ENCODE measurements at regions not wholly inside any gene's neighbourhood (a gene's known extent, or its start where the extent isn't known, plus 50 kb on each side); places are given as distances from the start of the nearest gene placed in this dataset.

- Histone ChIP-seq H3K9ac (ENCODE audit: low read length in 5 of 5) (no peak overlapping the region), H3K4me1 (ENCODE audit: control insufficient read depth in 5 of 5, insufficient read depth in 5 of 5, low read length in 5 of 5) (no peaks in the 10 kb centered on the region), H3K36me3 (ENCODE audit: control insufficient read depth in 5 of 5, insufficient read depth in 5 of 5, low read length in 5 of 5) (no peaks in the 10 kb centered on the region), H3K27me3 (ENCODE audit: control insufficient read depth in 5 of 5, insufficient read depth in 4 of 5, low read length in 5 of 5) (peaks cover 0 to 8% (median 2%) of the 10 kb centered on the region in 5 donors), H3K27ac (ENCODE audit: low read depth, low read length) (no peak overlapping the region), H3K4me3 (ENCODE audit: low read depth in 1 of 5, low read length in 5 of 5) (no peak overlapping the region), H3K9me3 (ENCODE audit: control insufficient read depth in 5 of 5, low read length in 5 of 5) (peaks cover 0 to 11% (median 8%) of the 10 kb centered on the region in 5 donors)
Observed at GRCh38 chr6:28747083-28747630, 176.6 kb downstream of the TRIM27 start.

DNA sequence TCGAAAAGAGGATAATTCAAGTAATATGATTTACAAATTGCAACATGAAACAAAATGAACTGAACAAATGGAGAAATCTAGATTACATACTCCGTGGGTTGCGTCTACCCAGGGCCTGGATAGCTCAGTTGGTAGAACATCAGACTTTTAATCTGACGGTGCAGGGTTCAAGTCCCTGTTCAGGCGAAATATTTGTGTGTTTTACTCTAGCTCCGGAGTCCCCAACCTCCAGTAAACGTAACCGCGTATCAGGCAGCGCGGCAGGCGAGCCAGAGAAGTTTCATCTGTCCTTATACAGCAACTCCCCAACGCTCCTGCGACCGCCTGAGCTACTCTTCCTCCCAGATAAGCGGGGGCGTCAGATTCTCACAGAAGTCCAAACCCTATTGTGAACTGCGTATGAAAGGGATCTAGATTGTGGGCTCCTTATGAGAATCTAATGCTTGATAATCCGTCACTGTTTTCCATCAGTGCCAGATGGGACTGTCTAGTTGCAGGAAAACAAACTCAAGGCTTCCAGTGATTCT, 176.1 kb downstream of the TRIM27 start:
- H3K36me3 ChIP-seq (ENCODE audit: control insufficient read depth in 5 of 5, insufficient read depth in 5 of 5, low read length in 5 of 5) = no peaks in the 10 kb centered on the region
- H3K4me3 ChIP-seq (ENCODE audit: low read depth in 1 of 5, low read length in 5 of 5) = no peak overlapping the region
- H3K9me3 ChIP-seq (ENCODE audit: control insufficient read depth in 5 of 5, low read length in 5 of 5) = peaks cover 0 to 11% (median 8%) of the 10 kb centered on the region in 5 donors
- H3K27me3 ChIP-seq (ENCODE audit: control insufficient read depth in 5 of 5, insufficient read depth in 4 of 5, low read length in 5 of 5) = peaks cover 0 to 8% (median 2%) of the 10 kb centered on the region in 5 donors
- H3K4me1 ChIP-seq (ENCODE audit: control insufficient read depth in 5 of 5, insufficient read depth in 5 of 5, low read length in 5 of 5) = no peaks in the 10 kb centered on the region
- H3K9ac ChIP-seq (ENCODE audit: low read length in 5 of 5) = no peak overlapping the region
- H3K27ac ChIP-seq (ENCODE audit: low read depth, low read length) = no peak overlapping the region

DNA sequence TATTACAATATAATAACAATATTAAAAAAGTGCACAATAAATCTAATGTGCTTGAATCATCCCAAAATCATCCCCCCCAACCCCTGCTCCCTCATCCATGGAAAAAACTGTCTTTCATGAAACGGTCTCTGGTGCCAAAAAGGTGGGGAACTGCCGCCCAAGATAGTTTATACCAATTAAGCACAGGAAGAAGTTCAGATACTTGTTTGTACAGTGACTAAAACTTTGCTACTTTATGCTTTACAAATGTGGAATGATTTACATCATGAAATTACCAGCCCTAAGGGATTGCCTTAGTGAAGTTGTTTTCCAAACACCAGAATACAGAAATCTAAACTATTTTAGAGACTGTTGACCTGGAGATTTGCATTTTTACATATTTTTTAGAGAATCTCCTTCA, 175.6 kb downstream of the TRIM27 start:
- Histone ChIP-seq H3K9me3 (ENCODE audit: control insufficient read depth in 5 of 5, low read length in 5 of 5) (peaks cover 0 to 11% (median 8%) of the 10 kb centered on the region in 5 donors), H3K27me3 (ENCODE audit: control insufficient read depth in 5 of 5, insufficient read depth in 4 of 5, low read length in 5 of 5) (peaks cover 0 to 7% (median 2%) of the 10 kb centered on the region in 5 donors), H3K4me3 (ENCODE audit: low read depth in 1 of 5, low read length in 5 of 5) (no peak overlapping the region), H3K9ac (ENCODE audit: low read length in 5 of 5) (no peak overlapping the region), H3K27ac (ENCODE audit: low read depth, low read length) (no peak overlapping the region), H3K36me3 (ENCODE audit: control insufficient read depth in 5 of 5, insufficient read depth in 5 of 5, low read length in 5 of 5) (no peaks in the 10 kb centered on the region), H3K4me1 (ENCODE audit: control insufficient read depth in 5 of 5, insufficient read depth in 5 of 5, low read length in 5 of 5) (no peaks in the 10 kb centered on the region)

- Histone ChIP-seq H3K27me3 (ENCODE audit: control insufficient read depth in 5 of 5, insufficient read depth in 4 of 5, low read length in 5 of 5) (peaks cover 0 to 5% (median 0%) of the 10 kb centered on the region in 5 donors), H3K27ac (ENCODE audit: low read depth, low read length) (no peak overlapping the region), H3K9me3 (ENCODE audit: control insufficient read depth in 5 of 5, low read length in 5 of 5) (peaks cover 0 to 11% (median 8%) of the 10 kb centered on the region in 5 donors), H3K36me3 (ENCODE audit: control insufficient read depth in 5 of 5, insufficient read depth in 5 of 5, low read length in 5 of 5) (no peaks in the 10 kb centered on the region), H3K9ac (ENCODE audit: low read length in 5 of 5) (no peak overlapping the region), H3K4me1 (ENCODE audit: control insufficient read depth in 5 of 5, insufficient read depth in 5 of 5, low read length in 5 of 5) (no peaks in the 10 kb centered on the region), H3K4me3 (ENCODE audit: low read depth in 1 of 5, low read length in 5 of 5) (no peak overlapping the region)
Observed at GRCh38 chr6:28750926-28751458, 172.8 kb downstream of the TRIM27 start.

DNA sequence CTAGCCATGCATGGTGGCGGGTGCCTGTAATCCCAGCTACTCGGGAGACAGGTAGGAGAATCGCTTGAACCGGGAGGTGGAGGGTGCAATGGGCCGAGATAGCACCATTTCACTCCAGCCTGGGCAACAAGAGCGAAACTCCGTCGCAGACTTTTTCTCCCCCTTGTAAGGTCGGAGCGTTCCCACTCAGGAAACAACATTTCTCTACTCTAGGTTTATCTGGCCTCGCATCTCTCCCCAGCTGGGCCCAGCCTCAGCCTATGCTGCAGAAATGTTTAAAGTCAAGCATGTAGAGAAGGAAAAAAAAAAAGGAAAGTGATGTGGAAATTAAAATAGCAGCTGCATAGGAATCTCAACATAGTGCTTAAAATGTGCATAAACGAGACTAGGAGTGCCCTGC, 172.3 kb downstream of the TRIM27 start:
- no peaks in the 10 kb centered on the region for H3K36me3 ChIP-seq (ENCODE audit: control insufficient read depth in 5 of 5, insufficient read depth in 5 of 5, low read length in 5 of 5)
- peaks cover 0 to 5% (median 0%) of the 10 kb centered on the region in 5 donors for H3K27me3 ChIP-seq (ENCODE audit: control insufficient read depth in 5 of 5, insufficient read depth in 4 of 5, low read length in 5 of 5)
- H3K4me1 ChIP-seq (ENCODE audit: control insufficient read depth in 5 of 5, insufficient read depth in 5 of 5, low read length in 5 of 5) = no peaks in the 10 kb centered on the region
- no peak overlapping the region for H3K27ac ChIP-seq (ENCODE audit: low read depth, low read length)
- peaks cover 0 to 11% (median 8%) of the 10 kb centered on the region in 5 donors for H3K9me3 ChIP-seq (ENCODE audit: control insufficient read depth in 5 of 5, low read length in 5 of 5)
- no peak overlapping the region for H3K4me3 ChIP-seq (ENCODE audit: low read depth in 1 of 5, low read length in 5 of 5)
- no peak overlapping the region for H3K9ac ChIP-seq (ENCODE audit: low read length in 5 of 5)

- Histone ChIP-seq H3K9ac (ENCODE audit: low read length in 5 of 5) (no peak overlapping the region), H3K36me3 (ENCODE audit: control insufficient read depth in 5 of 5, insufficient read depth in 5 of 5, low read length in 5 of 5) (no peaks in the 10 kb centered on the region), H3K9me3 (ENCODE audit: control insufficient read depth in 5 of 5, low read length in 5 of 5) (peaks cover 0 to 11% (median 8%) of the 10 kb centered on the region in 5 donors), H3K4me3 (ENCODE audit: low read depth in 1 of 5, low read length in 5 of 5) (no peak overlapping the region), H3K4me1 (ENCODE audit: control insufficient read depth in 5 of 5, insufficient read depth in 5 of 5, low read length in 5 of 5) (no peaks in the 10 kb centered on the region), H3K27me3 (ENCODE audit: control insufficient read depth in 5 of 5, insufficient read depth in 4 of 5, low read length in 5 of 5) (peaks cover 0 to 4% (median 0%) of the 10 kb centered on the region in 5 donors), H3K27ac (ENCODE audit: low read depth, low read length) (no peak overlapping the region)
Observed at GRCh38 chr6:28751963-28752350, 171.8 kb downstream of the TRIM27 start.

GRCh38 chr6:28757429-28758045, 166.2 kb downstream of the TRIM27 start:
- H3K9ac ChIP-seq (ENCODE audit: low read length in 5 of 5) = no peak overlapping the region
- H3K36me3 ChIP-seq (ENCODE audit: control insufficient read depth in 5 of 5, insufficient read depth in 5 of 5, low read length in 5 of 5) = no peaks in the 10 kb centered on the region
- H3K4me3 ChIP-seq (ENCODE audit: low read depth in 1 of 5, low read length in 5 of 5) = no peak overlapping the region
- H3K4me1 ChIP-seq (ENCODE audit: control insufficient read depth in 5 of 5, insufficient read depth in 5 of 5, low read length in 5 of 5) = no peaks in the 10 kb centered on the region
- peaks cover 0 to 5% (median 0%) of the 10 kb centered on the region in 5 donors for H3K9me3 ChIP-seq (ENCODE audit: control insufficient read depth in 5 of 5, low read length in 5 of 5)
- no peak overlapping the region for H3K27ac ChIP-seq (ENCODE audit: low read depth, low read length)
- peaks cover 0 to 8% (median 3%) of the 10 kb centered on the region in 5 donors for H3K27me3 ChIP-seq (ENCODE audit: control insufficient read depth in 5 of 5, insufficient read depth in 4 of 5, low read length in 5 of 5)

GRCh38 chr6:28758046-28758817, 165.6 kb downstream of the TRIM27 start:
- peaks cover 0 to 8% (median 3%) of the 10 kb centered on the region in 5 donors for H3K27me3 ChIP-seq (ENCODE audit: control insufficient read depth in 5 of 5, insufficient read depth in 4 of 5, low read length in 5 of 5)
- H3K9ac ChIP-seq (ENCODE audit: low read length in 5 of 5) = no peak overlapping the region

DNA sequence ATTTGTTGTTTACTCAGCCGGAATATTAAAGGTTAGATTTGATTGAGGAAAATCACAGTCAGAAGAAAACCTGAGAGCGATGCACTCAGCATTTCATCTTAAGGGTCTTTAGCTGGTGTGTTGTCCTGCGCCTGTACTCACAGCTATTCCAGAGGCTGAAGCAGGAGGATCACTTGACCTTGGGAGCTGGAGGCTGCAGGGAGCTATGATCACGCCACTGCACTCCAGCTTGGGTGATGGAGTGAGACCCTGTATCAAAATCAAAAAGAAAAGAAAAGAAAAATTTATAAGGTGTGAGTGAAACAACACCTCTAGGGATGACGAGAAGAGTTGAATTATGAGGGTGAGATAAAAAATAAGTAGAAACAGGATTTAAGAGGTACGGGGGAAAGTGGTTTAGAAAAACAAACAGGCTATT, 165.0 kb downstream of the TRIM27 start:
- Histone ChIP-seq H3K4me1 (ENCODE audit: control insufficient read depth in 5 of 5, insufficient read depth in 5 of 5, low read length in 5 of 5) (no peaks in the 10 kb centered on the region), H3K36me3 (ENCODE audit: control insufficient read depth in 5 of 5, insufficient read depth in 5 of 5, low read length in 5 of 5) (no peaks in the 10 kb centered on the region), H3K9me3 (ENCODE audit: control insufficient read depth in 5 of 5, low read length in 5 of 5) (peaks cover 0 to 5% (median 0%) of the 10 kb centered on the region in 5 donors), H3K27ac (ENCODE audit: low read depth, low read length) (no peak overlapping the region), H3K27me3 (ENCODE audit: control insufficient read depth in 5 of 5, insufficient read depth in 4 of 5, low read length in 5 of 5) (peaks cover 0 to 9% (median 3%) of the 10 kb centered on the region in 5 donors), H3K9ac (ENCODE audit: low read length in 5 of 5) (no peak overlapping the region), H3K4me3 (ENCODE audit: low read depth in 1 of 5, low read length in 5 of 5) (no peak overlapping the region)

More at GRCh38 chr6:28758046-28758817, 165.6 kb downstream of the TRIM27 start:
- Histone ChIP-seq H3K4me1 (ENCODE audit: control insufficient read depth in 5 of 5, insufficient read depth in 5 of 5, low read length in 5 of 5) (no peaks in the 10 kb centered on the region), H3K9me3 (ENCODE audit: control insufficient read depth in 5 of 5, low read length in 5 of 5) (peaks cover 0 to 5% (median 0%) of the 10 kb centered on the region in 5 donors), H3K36me3 (ENCODE audit: control insufficient read depth in 5 of 5, insufficient read depth in 5 of 5, low read length in 5 of 5) (no peaks in the 10 kb centered on the region), H3K4me3 (ENCODE audit: low read depth in 1 of 5, low read length in 5 of 5) (no peak overlapping the region), H3K27ac (ENCODE audit: low read depth, low read length) (no peak overlapping the region)
